Ectodermal cell (in vitro differentiated cells): ENCODE measurements at regions not wholly inside any gene's neighbourhood (a gene's known extent, or its start where the extent isn't known, plus 50 kb on each side); places are given as distances from the start of the nearest gene placed in this dataset.

Experiments
- H3K27ac ChIP-seq: 2 replicates; pipeline ENCODE4 v1.7.0; 2013; ENCODE audit warnings: mild to moderate bottlenecking, low read depth, low read length; ENCODE audit not compliant: insufficient read depth, poor library complexity, severe bottlenecking
- H3K27me3 ChIP-seq: 2 replicates; pipeline ENCODE4 v1.7.0; 2013; ENCODE audit warnings: mild to moderate bottlenecking, low read length; ENCODE audit not compliant: insufficient read depth, control insufficient read depth, poor library complexity, severe bottlenecking
- H3K36me3 ChIP-seq: one replicate; pipeline ENCODE4 v1.7.0; 2013; ENCODE audit warnings: low read length; ENCODE audit not compliant: control insufficient read depth, insufficient read depth
- H3K4me1 ChIP-seq: one replicate; pipeline ENCODE4 v1.7.0; 2013; ENCODE audit warnings: low read length; ENCODE audit not compliant: control insufficient read depth, insufficient read depth
- H3K4me3 ChIP-seq: 2 replicates; pipeline ENCODE4 v1.7.0; 2013; ENCODE audit warnings: low read depth, low read length, control low read depth; ENCODE audit not compliant: insufficient read depth
- H3K9me3 ChIP-seq: 2 replicates; pipeline ENCODE4 v1.7.0; 2013; ENCODE audit warnings: mild to moderate bottlenecking, low read length, moderate library complexity; ENCODE audit not compliant: control insufficient read depth
- WGBS, 2 experiments: methylation state at CpG; one replicate each; pipeline ENCODE4 v1.1.7; 2013; ENCODE audit warnings: missing lambda C conversion rate in 2 of 2; 5-methylcytosine and 5-hydroxymethylcytosine counted together

GRCh38 chr2:151091583-151091982, 170.1 kb downstream of the RBM43 start:
- Histone ChIP-seq H3K4me1 (no peaks in the 10 kb centered on the region), H3K27ac (no peak overlapping the region), H3K27me3 (no peaks in the 10 kb centered on the region), H3K4me3 (no peak overlapping the region), H3K9me3 (no peaks in the 10 kb centered on the region), H3K36me3 (no peaks in the 10 kb centered on the region)
- 81 to 92% methylated on average over 2 to 3 of the region's 3 CpGs for WGBS, 2 experiments

GRCh38 chr2:151087377-151087776, 174.3 kb downstream of the RBM43 start:
- no peaks in the 10 kb centered on the region for H3K27me3 ChIP-seq
- H3K4me1 ChIP-seq, result no peaks in the 10 kb centered on the region
- WGBS, 2 experiments, result 95 to 96% methylated on average over 3 of the region's 3 CpGs
- H3K9me3 ChIP-seq, result no peaks in the 10 kb centered on the region
- H3K4me3 ChIP-seq, result no peak overlapping the region
- H3K27ac ChIP-seq, result no peak overlapping the region
- H3K36me3 ChIP-seq, result no peaks in the 10 kb centered on the region

- Histone ChIP-seq H3K9me3 (no peaks in the 10 kb centered on the region), H3K27ac (no peak overlapping the region), H3K27me3 (no peaks in the 10 kb centered on the region), H3K4me3 (no peak overlapping the region), H3K4me1 (no peaks in the 10 kb centered on the region), H3K36me3 (no peaks in the 10 kb centered on the region)
- 80 to 96% methylated on average over 1 of the region's 1 CpG for WGBS, 2 experiments
Observed at GRCh38 chr2:151085181-151085611, 176.5 kb downstream of the RBM43 start.

- Histone ChIP-seq H3K4me3 (no peak overlapping the region), H3K27ac (no peak overlapping the region), H3K9me3 (no peaks in the 10 kb centered on the region), H3K36me3 (no peaks in the 10 kb centered on the region), H3K4me1 (no peaks in the 10 kb centered on the region), H3K27me3 (no peaks in the 10 kb centered on the region)
- WGBS, 2 experiments, result 88 to 94% methylated on average over 6 to 7 of the region's 7 CpGs
Observed at GRCh38 chr2:151083856-151084795, 177.5 kb downstream of the RBM43 start.

GRCh38 chr2:151078889-151079288, 182.8 kb downstream of the RBM43 start:
- Histone ChIP-seq H3K27ac (no peak overlapping the region), H3K4me1 (no peaks in the 10 kb centered on the region), H3K36me3 (no peaks in the 10 kb centered on the region), H3K9me3 (no peaks in the 10 kb centered on the region), H3K27me3 (no peaks in the 10 kb centered on the region), H3K4me3 (no peak overlapping the region)

GRCh38 chr2:151071906-151072305, 189.8 kb downstream of the RBM43 start:
- no peaks in the 10 kb centered on the region for H3K9me3 ChIP-seq
- 80 to 100% methylated on average over 1 of the region's 1 CpG for WGBS, 2 experiments

GRCh38 chr2:151071382-151071781, 190.3 kb downstream of the RBM43 start:
- no peak overlapping the region for H3K4me3 ChIP-seq
- no peaks in the 10 kb centered on the region for H3K9me3 ChIP-seq
- no peaks in the 10 kb centered on the region for H3K4me1 ChIP-seq
- H3K27me3 ChIP-seq, result no peaks in the 10 kb centered on the region
- WGBS, 2 experiments, result 9 to 12% methylated on average over 2 of the region's 2 CpGs
- no peaks in the 10 kb centered on the region for H3K36me3 ChIP-seq
- H3K27ac ChIP-seq, result no peak overlapping the region

More at GRCh38 chr2:151071906-151072305, 189.8 kb downstream of the RBM43 start:
- Histone ChIP-seq H3K36me3 (no peaks in the 10 kb centered on the region), H3K27me3 (no peaks in the 10 kb centered on the region), H3K4me3 (no peak overlapping the region), H3K27ac (no peak overlapping the region), H3K4me1 (no peaks in the 10 kb centered on the region)

- no peak overlapping the region for H3K27ac ChIP-seq
- H3K4me1 ChIP-seq, result no peaks in the 10 kb centered on the region
- no peaks in the 10 kb centered on the region for H3K27me3 ChIP-seq
- H3K9me3 ChIP-seq, result no peaks in the 10 kb centered on the region
- H3K36me3 ChIP-seq, result no peaks in the 10 kb centered on the region
- H3K4me3 ChIP-seq, result no peak overlapping the region
- WGBS, 2 experiments, result no CpG with 5 or more reads among the region's 1 CpG
Observed at GRCh38 chr2:151070253-151070652, 191.4 kb downstream of the RBM43 start.

GRCh38 chr2:151067658-151068369, 193.8 kb downstream of the RBM43 start:
- Histone ChIP-seq H3K9me3 (no peaks in the 10 kb centered on the region), H3K4me3 (no peak overlapping the region), H3K27ac (no peak overlapping the region), H3K4me1 (no peaks in the 10 kb centered on the region), H3K36me3 (no peaks in the 10 kb centered on the region), H3K27me3 (no peaks in the 10 kb centered on the region)
- WGBS, 2 experiments, result 87 to 89% methylated on average over 6 to 7 of the region's 8 CpGs

- Histone ChIP-seq H3K9me3 (no peaks in the 10 kb centered on the region), H3K27me3 (no peaks in the 10 kb centered on the region), H3K36me3 (no peaks in the 10 kb centered on the region), H3K4me3 (no peak overlapping the region), H3K27ac (no peak overlapping the region), H3K4me1 (no peaks in the 10 kb centered on the region)
- 82 to 86% methylated on average over 3 of the region's 3 CpGs for WGBS, 2 experiments
Observed at GRCh38 chr2:151063271-151063670, 198.4 kb downstream of the RBM43 start.
